Keratinocyte (primary cell): ENCODE measurements at regions not wholly inside any gene's neighbourhood (a gene's known extent, or its start where the extent isn't known, plus 50 kb on each side); places are given as distances from the start of the nearest gene placed in this dataset.

Experiments
- DNase-seq: peaks from one replicate; pipeline ENCODE4 v3.0.0-alpha.2; 2011; ENCODE audit warnings: low read depth, missing footprints, low spot score
- FAIRE-seq: peaks from 2 replicates; lab custom pipeline; 2011; peaks lifted over from hg19 to GRCh38; lab: Jason Lieb, UNC
- H2AFZ ChIP-seq: 2 replicates; pipeline ENCODE4 v1.6.0; 2012; ENCODE audit warnings: low read length, control low read depth, inconsistent platforms; ENCODE audit not compliant: control insufficient read depth
- H3K27ac ChIP-seq: 2 replicates; pipeline ENCODE4 v1.5.1; 2011; ENCODE audit warnings: low read length; ENCODE audit not compliant: control insufficient read depth, insufficient read depth
- H3K27me3 ChIP-seq: 3 replicates; pipeline ENCODE4 v1.6.0; 2011; ENCODE audit warnings: low read length; ENCODE audit not compliant: control insufficient read depth, insufficient read depth; ENCODE audit errors: extremely low read depth
- H3K36me3 ChIP-seq, 2 experiments: 2 replicates in 1 of 2; 3 replicates in 1 of 2; pipeline ENCODE4 v1.5.1; 2011; ENCODE audit warnings: low read length in 2 of 2, mild to moderate bottlenecking in 1 of 2; ENCODE audit not compliant: control insufficient read depth in 2 of 2, insufficient read depth in 2 of 2; ENCODE audit errors: extremely low read depth in 1 of 2
- H3K4me1 ChIP-seq: 3 replicates; pipeline ENCODE4 v1.5.1; 2011; ENCODE audit warnings: low read length; ENCODE audit not compliant: control insufficient read depth, insufficient read depth; ENCODE audit errors: extremely low read depth
- H3K4me2 ChIP-seq: 3 replicates; pipeline ENCODE4 v1.6.0; 2011; ENCODE audit warnings: low read depth, low read length; ENCODE audit not compliant: control insufficient read depth, insufficient read depth; ENCODE audit errors: extremely low read depth
- H3K4me3 ChIP-seq, 3 experiments: fragments of 200-600 bp in 1 of 3; sonication (generic) in 1 of 3; 2 replicates in 2 of 3; 3 replicates in 1 of 3; pipeline ENCODE4 v1.5.1; 2011 to 2016; ENCODE audit warnings: low read length in 3 of 3, mild to moderate bottlenecking in 3 of 3, control low read depth in 2 of 3, inconsistent platforms in 1 of 3, low read depth in 1 of 3, mixed read lengths in 1 of 3, mixed run types in 1 of 3, moderate library complexity in 1 of 3; ENCODE audit not compliant: control insufficient read depth in 2 of 3, insufficient read depth in 2 of 3; ENCODE audit errors: extremely low read depth in 1 of 3
- H3K79me2 ChIP-seq: 2 replicates; pipeline ENCODE4 v1.6.0; 2012; ENCODE audit warnings: low read length; ENCODE audit not compliant: control insufficient read depth, insufficient read depth
- H3K9ac ChIP-seq: 3 replicates; pipeline ENCODE4 v1.6.0; 2011; ENCODE audit warnings: low read length; ENCODE audit not compliant: control insufficient read depth, insufficient read depth; ENCODE audit errors: extremely low read depth
- H3K9me1 ChIP-seq: 3 replicates; pipeline ENCODE4 v1.6.0; 2011; ENCODE audit warnings: low read length; ENCODE audit not compliant: control insufficient read depth, insufficient read depth; ENCODE audit errors: extremely low read depth
- H3K9me3 ChIP-seq: 2 replicates; pipeline ENCODE4 v1.5.1; 2012; ENCODE audit warnings: low read depth, low read length; ENCODE audit not compliant: control insufficient read depth
- H4K20me1 ChIP-seq: 3 replicates; pipeline ENCODE4 v1.6.0; 2011; ENCODE audit warnings: low read length; ENCODE audit not compliant: control insufficient read depth, insufficient read depth; ENCODE audit errors: extremely low read depth
- CTCF ChIP-seq, 3 experiments: IDR thresholded peaks in 1 of 3; conservative IDR thresholded peaks in 1 of 3; optimal IDR thresholded peaks in 1 of 3; 2 replicates in 2 of 3; 3 replicates in 1 of 3; pipeline versions ENCODE3 to v1.5.1; 2011; ENCODE audit warnings: low read length in 3 of 3, mild to moderate bottlenecking in 3 of 3, moderate library complexity in 2 of 3, control low read depth in 1 of 3, inconsistent platforms in 1 of 3; ENCODE audit not compliant: insufficient read depth in 2 of 3; ENCODE audit errors: extremely low read depth in 1 of 3
- EZH2 ChIP-seq: IDR thresholded peaks from one replicate; pipeline ENCODE4 v1.6.1; 2012; ENCODE audit warnings: inconsistent platforms, mild to moderate bottlenecking, low read length, moderate library complexity
- dilution Hi-C: fragments of 300-500 bp; cut with MboI; formaldehyde crosslinking; loops from one replicate; pipeline ENCODE4 v1.7.0; 2020; ENCODE audit warnings: low sequenced_read_pairs; ENCODE audit not compliant: extremely low pct_ligation_motif_present

GRCh38 chrX:138931212-138931611 lies 219.7 kb upstream of the FGF13 start:
- Histone ChIP-seq H4K20me1 (no peaks in the 10 kb centered on the region), H3K36me3 (no peaks in the 10 kb centered on the region), H3K27ac (no peak overlapping the region), H3K4me2 (no peak overlapping the region), H3K4me1 (no peaks in the 10 kb centered on the region), H3K4me3 (no peak overlapping the region), H3K9ac (no peak overlapping the region), H3K79me2 (no peaks in the 10 kb centered on the region), H3K9me1 (no peaks in the 10 kb centered on the region), H2AFZ (no peak overlapping the region), H3K27me3 (no peaks in the 10 kb centered on the region), H3K9me3 (no peaks in the 10 kb centered on the region)
- DNase-seq (no peak), FAIRE-seq (no peak)
- dilution Hi-C loops: no loop called here
- TF ChIP-seq CTCF (optimal IDR thresholded peaks at IDR 0.05 in 1 of 3, IDR thresholded peaks at IDR 0.05 in 1 of 3, conservative IDR thresholded peaks at IDR 0.05 in 1 of 3; ENCODE audit: extremely low read depth in 1 of 3, insufficient read depth in 2 of 3, low read length in 3 of 3) (no peak), EZH2 (no peak)

GRCh38 chrX:138930583-138930945 lies 219.0 kb upstream of the FGF13 start:
- Histone ChIP-seq H3K27me3 (no peaks in the 10 kb centered on the region), H3K9me3 (no peaks in the 10 kb centered on the region), H3K27ac (no peak overlapping the region), H3K9ac (no peak overlapping the region), H3K4me2 (no peak overlapping the region), H4K20me1 (no peaks in the 10 kb centered on the region), H3K79me2 (no peaks in the 10 kb centered on the region), H3K4me1 (no peaks in the 10 kb centered on the region), H3K36me3 (no peaks in the 10 kb centered on the region), H3K4me3 (no peak overlapping the region), H3K9me1 (no peaks in the 10 kb centered on the region), H2AFZ (no peak overlapping the region)
- DNase-seq: no peak
- FAIRE-seq: no peak
- TF ChIP-seq EZH2 (no peak), CTCF (optimal IDR thresholded peaks at IDR 0.05 in 1 of 3, IDR thresholded peaks at IDR 0.05 in 1 of 3, conservative IDR thresholded peaks at IDR 0.05 in 1 of 3; ENCODE audit: extremely low read depth in 1 of 3, insufficient read depth in 2 of 3, low read length in 3 of 3) (no peak)
- dilution Hi-C loops: no loop called here
